GM12891 (cell line): ENCODE measurements at regions not wholly inside any gene's neighbourhood (a gene's known extent, or its start where the extent isn't known, plus 50 kb on each side); places are given as distances from the start of the nearest gene placed in this dataset.

Experiments
- DNase-seq: peaks from one replicate; pipeline ENCODE4 v3.0.0; 2011; ENCODE audit warnings: low spot score; ENCODE audit not compliant: insufficient read length
- FAIRE-seq: peaks from 2 replicates; lab custom pipeline; 2011; peaks lifted over from hg19 to GRCh38; lab: Jason Lieb, UNC
- PAX5 ChIP-seq: IDR thresholded peaks from 2 replicates; pipeline ENCODE4 v1.6.1; 2011; ENCODE audit warnings: low read length, moderate library complexity, mild to moderate bottlenecking; ENCODE audit not compliant: insufficient read depth, severe bottlenecking
- POLR2A ChIP-seq: IDR thresholded peaks from 2 replicates; pipeline ENCODE4 v1.6.1; 2011; ENCODE audit warnings: low read depth, low read length, control low read depth
- POLR2AphosphoS5 ChIP-seq: IDR thresholded peaks from 2 replicates; pipeline ENCODE4 v1.6.1; 2011; ENCODE audit warnings: low read depth, low read length, control low read depth
- POU2F2 ChIP-seq: IDR thresholded peaks from 2 replicates; pipeline ENCODE4 v1.6.1; 2011; ENCODE audit warnings: low read depth, mild to moderate bottlenecking, control low read depth, low read length, moderate library complexity
- SPI1 ChIP-seq: IDR thresholded peaks from 2 replicates; pipeline ENCODE4 v1.6.1; 2011; ENCODE audit warnings: low read depth, low read length, control low read depth
- TAF1 ChIP-seq: IDR thresholded peaks from 2 replicates; pipeline ENCODE4 v1.6.1; 2011; ENCODE audit warnings: low read depth, low read length, control low read depth

GRCh38 chr12:34388636-34389377, 366.5 kb downstream of the ALG10 start:
- FAIRE-seq = no peak
- no peak for DNase-seq
- TF ChIP-seq POU2F2 (no peak), PAX5 (no peak), SPI1 (no peak), POLR2A (no peak), TAF1 (no peak), POLR2AphosphoS5 (no peak)

- no peak for FAIRE-seq
- DNase-seq = no peak
- TF ChIP-seq PAX5 (no peak), SPI1 (no peak), TAF1 (no peak), POLR2AphosphoS5 (no peak), POU2F2 (no peak), POLR2A (no peak)
Observed at GRCh38 chr12:34389378-34390170, 367.3 kb downstream of the ALG10 start.

GRCh38 chr12:34390171-34390841, 368.0 kb downstream of the ALG10 start:
- FAIRE-seq = no peak
- no peak for DNase-seq
- TF ChIP-seq POU2F2 (no peak), PAX5 (no peak), POLR2A (no peak), POLR2AphosphoS5 (no peak), TAF1 (no peak), SPI1 (no peak)

DNA sequence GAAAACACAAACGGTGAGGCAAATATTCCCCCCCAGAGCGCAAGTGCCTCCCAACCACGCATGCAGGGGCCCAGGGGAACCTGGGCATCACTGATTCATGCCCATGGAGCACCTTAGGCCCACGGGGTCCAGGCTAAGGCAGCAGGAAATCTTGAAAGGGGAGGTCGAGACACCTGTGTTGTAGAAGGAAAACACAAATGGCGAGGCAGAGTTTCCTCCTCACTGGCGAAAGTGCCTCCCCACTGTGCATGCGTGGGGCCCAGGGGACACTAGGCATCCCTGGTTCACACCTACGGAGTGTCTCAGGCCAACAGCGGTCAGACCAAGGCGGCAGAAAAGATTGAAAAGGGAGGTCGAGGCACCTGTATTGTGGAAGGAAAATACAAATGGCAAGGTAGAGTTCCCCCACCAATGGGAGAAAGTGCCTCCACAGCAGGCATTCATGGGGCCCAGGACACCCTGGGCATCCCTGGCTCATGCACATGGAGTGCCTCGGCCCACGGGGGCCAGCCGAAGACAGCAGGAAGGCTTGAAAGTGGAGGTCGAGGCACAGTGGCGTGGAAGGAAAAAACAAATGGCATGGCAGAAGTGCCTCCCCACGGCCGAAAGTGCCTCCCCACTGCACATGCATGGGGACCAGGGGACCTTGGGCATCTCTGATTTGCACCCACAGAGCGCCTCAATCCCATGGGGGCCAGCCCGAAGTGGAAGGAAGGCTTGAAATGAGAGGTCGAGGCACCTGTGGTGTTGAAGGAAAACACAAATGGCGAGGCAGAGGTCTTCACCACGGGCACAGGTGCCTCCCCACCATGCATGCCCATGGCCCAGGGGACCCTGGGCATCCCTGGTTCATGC, 368.8 kb downstream of the ALG10 start:
- FAIRE-seq (no peak), DNase-seq (no peak)
- TF ChIP-seq POU2F2 = no peak
- TF ChIP-seq POLR2A = no peak
- TF ChIP-seq POLR2AphosphoS5 = no peak
- TF ChIP-seq TAF1 = no peak

DNA sequence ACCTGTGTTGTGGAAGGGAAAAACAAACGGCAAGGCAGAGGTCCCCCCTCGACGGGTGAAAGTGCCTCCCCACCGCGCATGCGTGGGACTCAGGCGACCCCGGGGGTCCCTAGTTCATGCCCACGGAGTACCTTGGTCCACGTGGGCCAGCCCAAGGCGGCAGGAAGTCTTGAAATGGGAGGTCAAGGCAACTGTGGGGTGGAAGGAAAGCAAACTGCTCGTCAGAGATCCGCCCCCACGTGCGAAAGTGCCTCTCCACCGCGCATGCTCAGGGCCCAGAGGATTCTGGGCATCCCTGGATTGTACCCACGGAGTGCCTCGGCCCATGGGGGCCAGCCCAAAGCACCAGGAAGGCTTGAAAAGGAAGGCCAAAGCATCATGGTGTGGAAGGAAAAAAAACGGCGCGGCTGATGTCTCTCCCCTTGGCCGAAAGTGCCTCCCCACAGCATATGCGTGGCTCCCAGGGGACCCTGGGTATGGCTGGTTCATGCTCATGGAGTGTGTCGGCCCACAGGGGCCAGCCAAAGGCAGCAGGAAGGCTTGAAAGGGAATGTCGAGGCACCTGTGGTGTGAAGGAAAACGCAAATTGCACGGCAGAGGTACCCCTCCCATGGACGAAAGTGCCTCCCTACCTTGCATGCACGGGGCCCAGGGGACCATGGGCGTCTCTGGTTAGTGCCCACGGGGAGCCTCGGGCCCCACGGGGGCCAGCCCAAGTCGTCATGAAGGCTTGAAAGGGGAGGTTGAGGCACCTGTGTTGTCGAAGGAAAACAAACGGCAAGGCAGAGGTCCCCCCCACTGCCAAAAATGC, 369.7 kb downstream of the ALG10 start:
- no peak for TF ChIP-seq POLR2AphosphoS5
- no peak for TF ChIP-seq POU2F2
- no peak for TF ChIP-seq SPI1
- TF ChIP-seq POLR2A = no peak
- TF ChIP-seq TAF1 = no peak
- FAIRE-seq (no peak), DNase-seq (no peak)

DNA sequence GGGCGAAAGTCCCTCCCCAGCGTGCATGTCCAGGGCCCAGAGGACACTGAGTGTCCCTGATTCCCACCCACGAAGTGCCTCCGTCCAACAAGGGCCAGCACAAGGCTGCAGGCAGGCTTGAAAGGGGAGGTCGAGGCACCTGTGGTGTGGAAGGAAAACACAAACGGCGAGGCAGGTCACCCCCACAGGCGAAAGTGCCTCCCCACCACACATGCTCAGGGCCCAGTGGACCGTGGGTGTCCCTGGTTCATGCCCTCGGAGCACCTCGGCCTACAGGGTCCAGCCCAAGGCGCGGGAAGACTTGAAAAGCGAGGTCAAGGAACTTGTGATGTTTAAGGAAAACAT, 370.4 kb downstream of the ALG10 start:
- TF ChIP-seq PAX5 (no peak), TAF1 (no peak), POLR2A (no peak), SPI1 (no peak)
- FAIRE-seq (no peak), DNase-seq (no peak)

DNA sequence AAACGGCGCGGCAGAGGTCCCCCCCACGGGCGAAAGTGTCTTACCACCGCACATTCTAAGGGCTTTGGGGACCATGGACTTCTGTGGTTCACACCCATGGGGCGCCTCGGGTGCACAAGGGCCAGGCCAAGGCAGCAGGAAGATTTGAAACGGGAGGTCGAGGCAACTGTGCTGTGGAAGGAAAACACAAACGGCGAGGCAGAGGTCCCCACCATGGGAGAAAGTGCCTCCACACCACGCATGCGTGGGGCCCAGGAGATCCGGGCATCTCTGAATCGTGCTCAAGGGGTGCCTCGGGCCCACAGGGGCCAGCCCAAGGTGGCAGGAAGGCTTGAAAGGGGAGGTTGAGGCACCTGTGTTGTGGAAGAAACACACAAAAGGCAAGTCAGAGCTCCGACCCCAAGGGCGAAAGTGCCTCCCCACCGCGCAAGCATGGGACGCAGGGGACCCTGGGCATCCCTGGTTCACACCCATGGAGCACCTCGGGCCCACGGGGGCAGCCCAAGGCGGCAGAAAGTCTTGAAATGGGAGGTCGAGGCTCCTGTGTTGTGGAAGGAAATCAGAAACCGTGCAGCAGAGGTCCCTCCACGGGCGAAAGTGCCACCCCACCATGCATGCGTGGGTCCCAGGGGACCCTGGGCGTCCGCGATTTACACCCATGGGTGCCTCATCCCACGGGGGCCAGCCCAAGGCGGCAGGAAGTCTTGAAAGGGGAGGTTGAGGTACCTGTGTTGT, 371.0 kb downstream of the ALG10 start:
- no peak for DNase-seq
- no peak for FAIRE-seq

DNA sequence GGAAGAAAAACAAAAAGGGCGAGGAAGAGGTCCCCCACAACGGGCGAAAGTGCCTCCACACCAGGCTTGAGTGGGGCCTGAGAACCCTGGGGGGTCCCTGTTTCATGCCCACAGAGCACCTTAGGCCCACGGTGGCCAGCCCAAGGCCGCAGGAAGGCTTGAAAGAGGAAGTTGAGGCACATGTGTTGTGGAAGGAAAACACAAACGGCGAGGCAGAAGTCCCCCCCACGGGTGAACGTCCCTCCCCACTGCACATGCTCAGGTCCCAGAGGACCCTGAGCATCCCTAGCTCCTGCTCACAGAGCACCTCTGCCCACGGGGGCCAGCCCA, 371.5 kb downstream of the ALG10 start:
- TF ChIP-seq TAF1 (no peak), PAX5 (no peak), POU2F2 (no peak), POLR2A (no peak), SPI1 (no peak), POLR2AphosphoS5 (no peak)
- no peak for DNase-seq
- no peak for FAIRE-seq

More for the DNA sequence above, 371.0 kb downstream of the ALG10 start:
- TF ChIP-seq POLR2A (no peak), POU2F2 (no peak), PAX5 (no peak), TAF1 (no peak), POLR2AphosphoS5 (no peak), SPI1 (no peak)
